ENCODE measurements at regions not wholly inside any gene's neighbourhood (a gene's known extent, or its start where the extent isn't known, plus 50 kb on each side); places are given as distances from the start of the nearest gene placed in this dataset.

DNA sequence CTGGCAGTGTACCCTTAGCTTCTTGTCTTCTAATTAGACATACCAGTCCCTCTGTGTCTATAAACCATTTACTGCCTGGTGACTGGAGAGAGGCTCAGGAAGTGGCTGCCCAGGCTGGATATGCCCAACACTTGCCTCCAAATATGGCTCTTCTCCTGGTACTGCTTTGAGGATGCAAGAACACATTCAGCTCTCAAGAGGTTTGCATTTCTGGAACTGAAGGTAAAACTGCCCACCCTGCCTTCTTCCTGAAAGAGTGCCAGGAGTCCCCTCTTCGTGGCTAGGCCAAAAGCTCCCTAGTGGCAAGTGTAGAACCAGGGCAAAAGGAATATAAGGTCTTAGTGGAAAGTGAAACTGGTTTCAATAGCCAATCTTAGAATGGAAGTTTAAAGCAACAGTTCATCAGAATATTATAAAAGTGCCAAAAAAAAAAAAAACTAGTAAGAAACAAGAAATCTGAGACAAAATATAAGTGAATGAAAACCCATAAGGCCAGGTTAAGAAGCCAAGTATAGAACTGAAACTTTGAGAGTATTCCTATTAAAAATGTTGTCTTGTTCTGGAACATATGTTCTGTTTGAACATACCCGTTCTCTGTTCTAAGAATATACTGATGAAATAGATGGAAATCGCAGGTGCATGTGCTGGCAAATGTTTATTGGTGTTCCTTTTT, 77.2 kb upstream of the CTTNBP2NL start:
- H3K4me3 ChIP-seq (replicated peaks; ENCODE audit: low read depth, low read length): no peak overlapping the region
- TF ChIP-seq, protein P1, sequence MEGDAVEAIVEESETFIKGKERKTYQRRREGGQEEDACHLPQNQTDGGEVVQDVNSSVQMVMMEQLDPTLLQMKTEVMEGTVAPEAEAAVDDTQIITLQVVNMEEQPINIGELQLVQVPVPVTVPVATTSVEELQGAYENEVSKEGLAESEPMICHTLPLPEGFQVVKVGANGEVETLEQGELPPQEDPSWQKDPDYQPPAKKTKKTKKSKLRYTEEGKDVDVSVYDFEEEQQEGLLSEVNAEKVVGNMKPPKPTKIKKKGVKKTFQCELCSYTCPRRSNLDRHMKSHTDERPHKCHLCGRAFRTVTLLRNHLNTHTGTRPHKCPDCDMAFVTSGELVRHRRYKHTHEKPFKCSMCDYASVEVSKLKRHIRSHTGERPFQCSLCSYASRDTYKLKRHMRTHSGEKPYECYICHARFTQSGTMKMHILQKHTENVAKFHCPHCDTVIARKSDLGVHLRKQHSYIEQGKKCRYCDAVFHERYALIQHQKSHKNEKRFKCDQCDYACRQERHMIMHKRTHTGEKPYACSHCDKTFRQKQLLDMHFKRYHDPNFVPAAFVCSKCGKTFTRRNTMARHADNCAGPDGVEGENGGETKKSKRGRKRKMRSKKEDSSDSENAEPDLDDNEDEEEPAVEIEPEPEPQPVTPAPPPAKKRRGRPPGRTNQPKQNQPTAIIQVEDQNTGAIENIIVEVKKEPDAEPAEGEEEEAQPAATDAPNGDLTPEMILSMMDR (IDR thresholded peaks at IDR 0.05; ENCODE audit: low read depth, low read length, missing control alignments): no peak
- no peak for DNase-seq (ENCODE audit: extremely low read depth, low read depth)

DNA sequence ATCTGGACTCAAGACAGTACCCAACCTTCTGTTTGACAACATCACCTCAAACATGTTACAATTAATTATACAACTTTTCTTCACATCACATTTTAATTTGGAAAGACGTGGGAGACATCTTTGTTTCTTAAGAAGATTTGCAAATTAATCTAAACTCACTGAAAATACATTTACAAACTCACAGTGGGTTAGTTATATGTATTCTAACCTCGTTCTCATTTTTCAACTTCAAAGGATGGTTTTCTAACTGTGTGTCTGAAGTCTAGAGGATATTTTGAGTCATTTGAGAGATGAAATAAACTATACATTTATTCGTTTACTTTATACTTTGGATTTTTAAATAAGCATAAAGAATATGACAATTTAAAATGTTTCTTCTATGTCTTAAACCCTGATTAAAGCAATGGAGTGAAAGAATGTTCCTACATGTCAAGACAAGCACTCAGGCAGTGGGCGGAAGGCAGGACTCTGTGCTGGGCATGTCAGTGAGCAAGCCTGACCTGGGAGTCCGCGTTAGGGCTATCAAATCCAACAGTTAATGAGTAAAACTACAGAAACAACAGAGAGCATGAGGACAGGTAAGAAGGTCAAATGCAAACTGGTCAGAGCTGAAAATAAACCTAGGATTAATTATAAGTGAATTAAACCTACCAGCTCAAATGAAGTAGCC, 76.5 kb upstream of the CTTNBP2NL start:
- DNase-seq (ENCODE audit: extremely low read depth, low read depth): no peak
- TF ChIP-seq, protein P1 (IDR thresholded peaks at IDR 0.05; ENCODE audit: low read depth, low read length, missing control alignments): no peak
- no peak overlapping the region for H3K4me3 ChIP-seq (replicated peaks; ENCODE audit: low read depth, low read length)

DNA sequence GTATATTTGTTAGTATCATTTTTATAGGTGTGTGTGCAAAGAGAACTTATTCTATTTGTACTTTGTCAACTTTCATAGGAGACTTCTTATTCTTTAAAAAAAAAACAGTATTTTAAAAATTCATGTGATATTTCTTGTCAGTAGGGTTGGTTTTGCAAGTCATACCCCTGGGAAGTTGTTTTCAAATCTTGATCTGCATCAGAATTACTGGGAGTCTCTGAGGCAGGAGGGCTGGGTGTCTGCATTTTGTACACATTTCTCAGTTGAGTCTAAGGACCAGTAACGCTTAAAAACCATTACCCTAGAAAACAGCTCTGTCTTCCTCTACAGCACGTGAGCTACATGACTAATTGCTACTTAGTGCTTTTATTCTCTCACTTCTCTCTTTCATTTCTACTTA, 76.0 kb upstream of the CTTNBP2NL start:
- TF ChIP-seq, protein P1 (IDR thresholded peaks at IDR 0.05; ENCODE audit: low read depth, low read length, missing control alignments): no peak

DNA sequence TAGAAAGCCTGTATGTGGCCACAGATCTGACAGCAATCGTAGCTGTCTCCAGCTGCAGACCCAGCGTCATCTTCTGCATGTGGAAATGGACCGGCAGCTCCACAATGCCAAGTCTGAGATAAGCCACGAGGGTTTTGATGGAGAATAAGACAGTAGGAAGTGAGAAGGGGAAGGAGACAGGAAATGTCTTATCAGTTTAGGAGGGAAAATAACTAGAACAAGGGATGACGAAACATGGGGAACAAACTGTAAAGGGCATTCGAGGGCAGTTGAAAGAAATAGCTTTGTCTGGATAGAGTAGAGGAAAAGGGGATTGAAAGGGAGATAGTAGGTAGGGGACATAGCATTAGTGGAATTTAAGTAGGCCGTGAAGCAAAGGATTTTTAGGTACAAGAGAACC, 74.0 kb upstream of the CTTNBP2NL start:
- DNase-seq (ENCODE audit: extremely low read depth, low read depth): no peak
- TF ChIP-seq, protein P1 (IDR thresholded peaks at IDR 0.05; ENCODE audit: low read depth, low read length, missing control alignments): no peak
- no peak overlapping the region for H3K4me3 ChIP-seq (replicated peaks; ENCODE audit: low read depth, low read length)

More for the DNA sequence above, 76.0 kb upstream of the CTTNBP2NL start:
- DNase-seq (ENCODE audit: extremely low read depth, low read depth): no peak
- no peak overlapping the region for H3K4me3 ChIP-seq (replicated peaks; ENCODE audit: low read depth, low read length)

DNA sequence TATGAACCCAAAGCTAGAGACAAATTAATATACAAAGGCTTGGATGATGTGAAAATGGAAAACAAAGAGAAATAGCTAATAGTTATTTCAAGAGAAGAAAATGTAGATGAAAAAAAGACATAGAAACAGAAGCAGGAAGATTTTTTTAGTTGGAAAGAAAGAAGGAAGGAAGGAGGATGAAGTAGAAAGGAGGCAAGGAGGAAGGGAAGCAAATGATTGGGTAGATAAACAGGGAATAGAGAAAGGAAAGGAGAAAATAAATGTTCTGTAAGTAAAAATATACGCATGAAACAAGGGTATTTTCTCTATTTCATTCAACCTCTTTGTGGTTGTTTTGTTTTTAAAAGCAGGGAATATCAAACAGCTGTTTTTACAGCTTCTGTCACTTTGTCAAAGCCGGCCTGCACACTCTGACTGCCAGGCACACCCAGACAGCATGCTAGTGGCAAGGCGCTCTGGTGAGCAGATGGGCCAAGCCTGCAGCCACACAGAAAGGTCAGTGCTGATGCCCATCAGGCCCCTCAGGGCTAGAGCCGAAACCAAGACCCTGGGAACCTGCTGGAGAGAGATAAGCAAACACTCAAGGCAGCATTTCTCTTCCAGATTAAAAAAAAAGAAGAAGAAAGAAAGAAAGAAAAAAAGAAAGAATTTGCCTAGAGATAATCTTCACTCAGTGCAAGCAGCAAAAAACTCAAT, 72.9 kb upstream of the CTTNBP2NL start:
- no peak for DNase-seq (ENCODE audit: extremely low read depth, low read depth)
- no peak overlapping the region for H3K4me3 ChIP-seq (replicated peaks; ENCODE audit: low read depth, low read length)
- TF ChIP-seq, protein P1 (IDR thresholded peaks at IDR 0.05; ENCODE audit: low read depth, low read length, missing control alignments): no peak

DNA sequence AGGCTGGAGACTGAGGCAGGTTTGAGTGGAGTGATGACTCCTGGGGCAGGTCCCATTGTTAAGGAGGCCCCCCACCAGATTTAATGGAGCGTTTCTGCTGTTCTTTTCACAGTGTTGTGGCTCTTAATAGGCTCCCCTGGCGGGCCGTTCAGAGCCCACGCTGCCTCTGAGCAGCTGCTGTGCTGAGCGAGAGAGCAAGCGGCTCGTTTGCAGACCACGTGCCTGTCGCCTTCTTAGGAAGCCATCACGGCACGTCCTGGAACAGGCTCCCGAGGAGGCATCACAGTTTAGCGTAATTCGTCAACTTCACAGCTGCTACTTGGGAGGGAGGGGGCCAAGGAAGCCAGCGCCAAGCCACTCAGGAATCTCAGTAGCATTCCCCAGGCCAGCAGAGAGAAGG, 70.5 kb upstream of the CTTNBP2NL start:
- H3K4me3 ChIP-seq (replicated peaks; ENCODE audit: low read depth, low read length): no peak overlapping the region
- DNase-seq (ENCODE audit: extremely low read depth, low read depth): no peak
- TF ChIP-seq, protein P1 (IDR thresholded peaks at IDR 0.05; ENCODE audit: low read depth, low read length, missing control alignments): no peak
